Lung (tissue), 11 donors: ENCODE measurements at regions not wholly inside any gene's neighbourhood (a gene's known extent, or its start where the extent isn't known, plus 50 kb on each side); places are given as distances from the start of the nearest gene placed in this dataset.
"Not testable (repeated sequence)": the region's sequence is repeated elsewhere in the genome, so short reads cannot be mapped to it uniquely, and the experiment has no call there.

Source experiments
- ATAC-seq: fragments of 200-7000 bp; cut with Tn5 transposase; one replicate; pipeline ENCODE4 v1.9.1; 2020; ENCODE audit warnings: moderate number of reproducible peaks; ENCODE audit not compliant: insufficient read depth, low FRiP score
- DNase-seq, 3 donors: peaks; one replicate each; pipeline ENCODE4 v3.0.0-alpha.2; 2013 to 2017
- H3K27ac ChIP-seq, 2 donors: one replicate each; pipeline ENCODE4 v1.5.1; 2013; ENCODE audit warnings: mild to moderate bottlenecking in 2 of 2, moderate library complexity in 2 of 2, control low read depth in 1 of 2, inconsistent platforms in 1 of 2, low read depth in 1 of 2, low read length in 1 of 2
- H3K27me3 ChIP-seq, 3 donors: one replicate each; pipeline ENCODE4 v1.5.1; 2013; ENCODE audit warnings: low read length in 2 of 3; ENCODE audit not compliant: control insufficient read depth in 3 of 3, insufficient read depth in 3 of 3
- H3K36me3 ChIP-seq, 4 donors: one replicate each; pipeline ENCODE4 v1.5.1; 2013; ENCODE audit warnings: low read length in 4 of 4, mild to moderate bottlenecking in 1 of 4, moderate library complexity in 1 of 4; ENCODE audit not compliant: control insufficient read depth in 4 of 4, insufficient read depth in 4 of 4
- H3K4me1 ChIP-seq, 5 donors: one replicate each; pipeline ENCODE4 v1.5.1; 2013; ENCODE audit warnings: low read length in 5 of 5, mild to moderate bottlenecking in 2 of 5, moderate library complexity in 1 of 5; ENCODE audit not compliant: control insufficient read depth in 5 of 5, insufficient read depth in 5 of 5
- H3K4me3 ChIP-seq: one replicate; pipeline ENCODE4 v1.5.1; 2013; ENCODE audit warnings: mild to moderate bottlenecking, control low read depth, moderate library complexity
- H3K9ac ChIP-seq, 2 donors: one replicate each; pipeline ENCODE4 v1.5.1; 2013; ENCODE audit warnings: low read length in 2 of 2, control low read depth in 1 of 2; ENCODE audit not compliant: insufficient read depth in 1 of 2
- H3K9me3 ChIP-seq, 4 donors: one replicate each; pipeline ENCODE4 v1.5.1; 2013; ENCODE audit warnings: low read length in 3 of 4, mild to moderate bottlenecking in 1 of 4, moderate library complexity in 1 of 4; ENCODE audit not compliant: control insufficient read depth in 4 of 4, insufficient read depth in 3 of 4
- WGBS, 2 donors: extraction: QIAGEN DNeasy Blood & Tissue Kit; methylation state at CpG; one replicate each; pipeline ENCODE4 v1.1.7; 2013; 5-methylcytosine and 5-hydroxymethylcytosine counted together
- TF ChIP-seq, protein P1 (sequence below): IDR thresholded peaks from 2 replicates; pipeline ENCODE4 v1.5.1; 2012; ENCODE audit warnings: mild to moderate bottlenecking; ENCODE audit errors: control extremely low read depth, extremely low read depth
- donor health status: control.
- donor health status: control.
- donor health status: Bipolar disorder and iron deficiency.
- donor health status: healthy.
- donor health status: DM: yes; HTN: yes; CAD: no.

DNA sequence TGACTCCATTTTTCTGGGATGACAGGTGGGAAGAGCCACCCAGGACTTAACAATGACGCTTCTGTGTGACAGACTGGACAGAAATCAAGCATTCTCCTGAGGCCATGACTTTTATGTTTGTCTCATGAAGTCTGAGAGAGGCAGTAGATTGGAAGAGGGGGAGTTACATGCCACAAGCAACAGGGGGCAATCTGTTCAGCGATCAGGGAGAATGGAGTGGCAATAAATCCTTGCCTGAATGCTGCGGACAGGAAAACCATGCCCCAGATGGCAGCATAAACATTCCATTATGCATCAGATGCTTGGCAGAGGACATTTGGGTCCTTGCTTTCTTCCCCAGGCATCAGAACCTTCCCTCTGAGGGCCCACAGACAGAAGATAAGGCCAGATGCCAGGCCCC is 312.4 kb upstream of the DIPK2B start:
- WGBS, 2 donors: 56 to 63% methylated on average over 3 of the region's 3 CpGs
- TF ChIP-seq, protein P1, sequence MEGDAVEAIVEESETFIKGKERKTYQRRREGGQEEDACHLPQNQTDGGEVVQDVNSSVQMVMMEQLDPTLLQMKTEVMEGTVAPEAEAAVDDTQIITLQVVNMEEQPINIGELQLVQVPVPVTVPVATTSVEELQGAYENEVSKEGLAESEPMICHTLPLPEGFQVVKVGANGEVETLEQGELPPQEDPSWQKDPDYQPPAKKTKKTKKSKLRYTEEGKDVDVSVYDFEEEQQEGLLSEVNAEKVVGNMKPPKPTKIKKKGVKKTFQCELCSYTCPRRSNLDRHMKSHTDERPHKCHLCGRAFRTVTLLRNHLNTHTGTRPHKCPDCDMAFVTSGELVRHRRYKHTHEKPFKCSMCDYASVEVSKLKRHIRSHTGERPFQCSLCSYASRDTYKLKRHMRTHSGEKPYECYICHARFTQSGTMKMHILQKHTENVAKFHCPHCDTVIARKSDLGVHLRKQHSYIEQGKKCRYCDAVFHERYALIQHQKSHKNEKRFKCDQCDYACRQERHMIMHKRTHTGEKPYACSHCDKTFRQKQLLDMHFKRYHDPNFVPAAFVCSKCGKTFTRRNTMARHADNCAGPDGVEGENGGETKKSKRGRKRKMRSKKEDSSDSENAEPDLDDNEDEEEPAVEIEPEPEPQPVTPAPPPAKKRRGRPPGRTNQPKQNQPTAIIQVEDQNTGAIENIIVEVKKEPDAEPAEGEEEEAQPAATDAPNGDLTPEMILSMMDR: no peak
- Histone ChIP-seq H3K9ac (no peak overlapping the region), H3K4me1 (peaks cover 2 to 6% (median 3%) of the 10 kb centered on the region in 5 donors), H3K27ac (no peak overlapping the region), H3K9me3 (no peaks in the 10 kb centered on the region), H3K4me3 (no peak overlapping the region), H3K36me3 (no peaks in the 10 kb centered on the region), H3K27me3 (peaks cover 0 to 4% (median 0%) of the 10 kb centered on the region in 3 donors)
- ATAC-seq (no peak), DNase-seq (no peak)

DNA sequence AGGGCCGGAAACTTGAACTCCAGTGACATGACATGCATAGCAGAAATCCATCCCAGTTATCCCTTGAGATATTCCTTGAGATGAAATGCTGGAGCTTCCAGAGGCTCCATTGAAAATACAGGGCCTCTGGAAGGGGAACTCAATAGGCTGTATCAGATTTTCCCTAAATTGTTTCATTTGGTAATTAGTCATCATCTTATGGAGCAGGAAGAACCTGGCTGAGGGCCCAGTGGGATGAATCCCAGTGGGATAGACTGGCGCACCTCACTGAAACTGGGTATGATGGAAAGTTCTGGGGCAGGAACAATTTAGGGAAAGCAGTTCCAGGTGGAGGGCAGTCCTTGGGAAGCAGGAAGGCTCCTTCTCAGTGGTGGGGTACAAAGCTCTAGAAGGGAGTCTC is 307.8 kb upstream of the DIPK2B start:
- Histone ChIP-seq H3K36me3 (no peaks in the 10 kb centered on the region), H3K4me3 (no peak overlapping the region), H3K9ac (no peak overlapping the region), H3K27ac (no peak overlapping the region), H3K27me3 (no peaks in the 10 kb centered on the region), H3K4me1 (peaks cover 2 to 10% (median 6%) of the 10 kb centered on the region in 5 donors), H3K9me3 (peaks cover 0 to 2% (median 0%) of the 10 kb centered on the region in 4 donors)
- TF ChIP-seq, protein P1: no peak
- ATAC-seq (no peak), DNase-seq (no peak)
- 78 to 82% methylated on average over 2 of the region's 2 CpGs for WGBS, 2 donors

DNA sequence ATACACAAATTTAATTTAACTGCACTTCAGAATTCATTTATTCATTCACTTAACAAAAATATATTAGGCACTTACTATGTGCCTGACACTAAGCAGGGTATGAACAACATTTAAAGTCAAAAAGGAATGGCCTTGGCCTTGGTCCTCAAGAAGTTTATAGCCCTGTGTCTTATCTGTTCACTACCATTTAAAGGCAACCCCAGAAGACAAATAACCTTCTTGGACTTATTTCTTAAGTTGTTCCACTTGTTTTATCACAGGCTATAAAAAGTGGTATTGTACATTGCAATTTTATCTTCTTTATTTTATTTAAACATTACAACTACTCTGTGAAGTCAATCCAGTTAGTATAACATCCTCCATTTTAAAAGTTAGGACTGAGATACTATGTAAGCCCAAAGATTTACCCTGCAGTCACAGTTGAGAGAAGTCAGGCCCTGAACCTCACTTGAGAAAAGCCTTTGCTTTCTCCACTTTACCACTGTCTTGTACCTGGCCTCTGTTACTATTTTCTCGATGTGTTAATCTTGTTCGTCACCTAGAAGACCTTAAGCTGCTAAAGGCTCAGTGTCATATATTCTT is 305.6 kb upstream of the DIPK2B start:
- no peak for ATAC-seq
- Histone ChIP-seq H3K4me1 (peaks cover 2 to 10% (median 9%) of the 10 kb centered on the region in 5 donors), H3K27ac (peak overlapping the region; percentile 67 to 70), H3K4me3 (no peak overlapping the region), H3K9me3 (peaks cover 0 to 2% (median 0%) of the 10 kb centered on the region in 4 donors), H3K27me3 (no peaks in the 10 kb centered on the region), H3K9ac (no peak overlapping the region), H3K36me3 (no peaks in the 10 kb centered on the region)
- DNase-seq: no peak
- WGBS, 2 donors: 80 to 84% methylated on average over 2 of the region's 2 CpGs
- TF ChIP-seq, protein P1: no peak

DNA sequence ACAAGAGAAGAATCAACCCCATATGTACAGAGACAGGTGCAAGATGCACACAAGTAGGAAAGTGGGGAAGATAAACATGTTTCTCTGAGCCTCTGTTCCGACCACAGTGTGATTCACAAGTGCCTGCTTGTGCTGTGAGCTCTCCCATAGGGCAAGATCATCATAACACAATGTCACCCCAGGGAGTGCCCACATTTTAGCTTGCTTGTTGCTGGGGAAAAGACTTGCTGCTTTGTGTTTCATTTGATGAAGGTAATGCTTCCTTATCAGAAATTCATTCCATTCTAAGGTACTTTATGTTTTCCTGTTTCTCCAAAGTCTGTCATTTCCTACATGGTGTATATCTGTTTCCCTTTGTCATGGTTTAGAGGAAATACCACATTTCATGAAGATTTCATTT is 304.5 kb upstream of the DIPK2B start:
- DNase-seq (no peak), ATAC-seq (no peak)
- H3K9ac ChIP-seq: no peak overlapping the region
- H3K4me3 ChIP-seq: no peak overlapping the region
- H3K27me3 ChIP-seq: no peaks in the 10 kb centered on the region
- peaks cover 0 to 2% (median 0%) of the 10 kb centered on the region in 4 donors for H3K9me3 ChIP-seq
- H3K4me1 ChIP-seq: peaks cover 2 to 9% (median 4%) of the 10 kb centered on the region in 5 donors
- 38 to 88% methylated on average over 1 of the region's 1 CpG for WGBS, 2 donors
- H3K27ac ChIP-seq: no peak overlapping the region
- TF ChIP-seq, protein P1: no peak
- no peaks in the 10 kb centered on the region for H3K36me3 ChIP-seq

DNA sequence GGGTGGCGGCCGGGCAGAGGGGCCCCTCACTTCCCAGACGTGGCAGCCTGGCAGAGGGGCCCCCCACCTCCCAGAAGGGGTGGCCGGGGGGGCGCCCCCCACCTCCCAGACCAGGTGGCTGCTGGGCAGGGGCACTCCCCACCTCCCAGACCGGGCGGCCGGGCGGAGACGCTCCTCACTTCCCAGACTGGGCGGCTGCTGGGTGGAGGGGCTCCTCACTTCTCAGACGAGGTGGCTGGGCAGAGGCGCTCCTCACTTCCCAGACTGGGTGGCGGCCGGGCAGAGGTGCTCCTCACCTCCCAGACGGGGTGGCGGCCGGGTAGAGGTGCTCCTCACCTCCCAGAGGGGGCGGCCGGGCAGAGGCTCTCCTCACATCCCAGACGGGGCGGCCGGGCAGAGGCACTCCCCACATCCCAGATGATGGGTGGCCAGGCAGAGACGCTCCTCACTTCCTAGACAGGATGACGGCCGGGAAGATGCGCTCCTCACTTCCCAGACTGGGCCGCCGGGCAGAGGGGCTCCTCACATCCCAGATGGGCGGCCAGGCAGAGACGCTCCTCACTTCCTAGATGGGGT is 303.2 kb upstream of the DIPK2B start:
- 92 to 96% methylated on average over 23 to 31 of the region's 31 CpGs for WGBS, 2 donors
- ATAC-seq, H3K27ac ChIP-seq, H3K4me3 ChIP-seq, H3K4me1 ChIP-seq, H3K27me3 ChIP-seq, H3K9ac ChIP-seq, H3K9me3 ChIP-seq, H3K36me3 ChIP-seq, DNase-seq: not testable (repeated sequence)
